LNCaP clone FGC (cell line): ENCODE measurements at regions not wholly inside any gene's neighbourhood (a gene's known extent, or its start where the extent isn't known, plus 50 kb on each side); places are given as distances from the start of the nearest gene placed in this dataset.
"Not testable (repeated sequence)": the region's sequence is repeated elsewhere in the genome, so short reads cannot be mapped to it uniquely, and the experiment has no call there.

ENCODE experiments used
- DNase-seq: peaks from one replicate; pipeline ENCODE4 v3.0.0-alpha.2; 2011; ENCODE audit warnings: low read depth
- H3K4me3 ChIP-seq: 2 replicates; pipeline ENCODE4 v1.5.1; 2011; ENCODE audit warnings: mild to moderate bottlenecking, low read depth, low read length, control low read depth
- CTCF ChIP-seq: IDR thresholded peaks from 2 replicates; pipeline ENCODE4 v1.5.1; 2012; ENCODE audit warnings: mild to moderate bottlenecking; ENCODE audit not compliant: control insufficient read depth, insufficient read depth; ENCODE audit errors: extremely low read depth

DNA sequence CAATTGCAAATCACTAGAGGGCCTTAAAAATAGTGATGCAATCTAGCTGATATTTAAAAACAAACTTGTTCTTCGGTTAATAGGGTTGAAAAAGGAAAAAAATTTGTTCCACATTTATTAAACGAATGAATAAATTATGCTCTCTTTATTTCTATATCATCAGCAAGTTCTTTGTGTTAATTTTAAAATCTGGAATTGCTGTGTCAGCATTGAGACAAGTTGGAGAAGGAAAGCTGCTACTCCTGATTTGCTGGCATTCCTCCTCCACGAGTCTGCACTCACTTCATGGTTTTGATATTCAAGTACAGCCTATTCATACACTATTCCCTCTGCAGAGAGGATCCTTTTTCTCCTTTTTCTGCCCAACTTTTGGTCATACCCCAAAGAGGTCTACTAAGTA is 117.6 kb downstream of the MRPL39 start:
- H3K4me3 ChIP-seq, result no peak overlapping the region
- DNase-seq, result no peak

DNA sequence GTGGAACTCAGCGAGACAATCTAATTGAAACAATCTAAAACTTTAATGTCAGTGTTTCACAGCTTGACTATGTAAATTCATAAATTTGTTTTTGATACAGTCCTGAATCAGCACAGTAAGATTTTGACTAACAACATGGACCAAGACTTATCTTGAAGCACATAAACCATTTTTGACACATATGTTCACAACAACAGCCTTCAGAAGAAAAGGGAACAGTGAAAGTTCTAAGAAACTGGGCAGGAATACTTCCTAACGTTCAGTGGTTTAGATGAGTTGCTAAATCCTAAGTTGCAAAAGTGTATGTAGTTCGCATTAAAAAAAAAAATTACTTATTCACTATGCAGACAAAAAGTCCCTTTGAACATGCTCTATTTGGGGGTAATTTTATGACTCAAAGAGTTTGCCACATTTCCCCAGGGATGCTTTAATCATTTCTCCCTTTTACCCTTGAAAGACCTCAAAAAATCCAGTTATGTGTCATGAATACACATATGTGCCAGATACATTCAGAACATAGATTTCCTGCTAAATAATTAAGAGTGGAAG is 120.2 kb downstream of the MRPL39 start:
- no peak for DNase-seq
- no peak overlapping the region for H3K4me3 ChIP-seq
- TF ChIP-seq CTCF, result no peak

More for the DNA sequence above, 117.6 kb downstream of the MRPL39 start:
- TF ChIP-seq CTCF, result no peak

DNA sequence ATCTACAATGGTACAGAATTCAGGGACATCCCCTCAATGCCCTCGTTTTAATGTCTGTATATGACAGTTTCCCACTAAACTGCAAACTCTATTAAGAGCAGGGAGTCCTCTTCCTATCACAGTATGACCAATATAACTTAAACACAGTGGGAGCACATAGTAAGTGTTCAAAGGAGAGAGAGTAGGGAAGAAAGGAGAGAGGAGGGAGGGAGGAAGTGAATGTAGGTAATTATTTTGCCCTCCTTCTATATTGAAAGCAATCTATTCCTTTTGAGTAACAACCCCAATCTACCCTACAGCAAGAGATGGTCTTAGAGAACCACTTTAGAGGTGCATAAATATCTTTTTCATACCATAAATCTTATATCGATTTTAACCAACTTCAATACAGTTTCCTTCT is 121.4 kb downstream of the MRPL39 start:
- no peak for DNase-seq
- H3K4me3 ChIP-seq, result no peak overlapping the region
- TF ChIP-seq CTCF, result no peak

DNA sequence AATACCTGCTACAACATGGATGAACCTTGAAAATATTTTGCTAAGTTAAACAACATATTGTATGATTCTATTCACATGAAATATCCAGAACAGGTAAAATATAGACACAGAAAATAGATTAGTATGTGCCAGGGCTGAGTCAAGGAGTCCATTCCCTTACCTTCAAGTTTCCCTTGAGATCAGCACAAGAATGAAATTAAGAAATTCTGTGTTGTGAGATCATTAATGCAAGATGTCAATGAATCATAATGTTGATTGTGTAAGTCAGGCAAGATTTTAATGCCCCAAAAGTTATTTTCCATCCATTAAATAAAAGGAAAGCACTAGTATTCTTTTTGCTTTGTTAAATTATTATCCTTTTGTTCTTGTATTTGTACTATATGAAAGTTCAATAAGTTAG is 139.4 kb downstream of the MRPL39 start:
- no peak overlapping the region for H3K4me3 ChIP-seq
- TF ChIP-seq CTCF, result no peak
- no peak for DNase-seq

- H3K4me3 ChIP-seq, DNase-seq: not testable (repeated sequence)
These were observed 140.2 kb downstream of the MRPL39 start for GRCh38 chr21:25467071-25467470.

DNA sequence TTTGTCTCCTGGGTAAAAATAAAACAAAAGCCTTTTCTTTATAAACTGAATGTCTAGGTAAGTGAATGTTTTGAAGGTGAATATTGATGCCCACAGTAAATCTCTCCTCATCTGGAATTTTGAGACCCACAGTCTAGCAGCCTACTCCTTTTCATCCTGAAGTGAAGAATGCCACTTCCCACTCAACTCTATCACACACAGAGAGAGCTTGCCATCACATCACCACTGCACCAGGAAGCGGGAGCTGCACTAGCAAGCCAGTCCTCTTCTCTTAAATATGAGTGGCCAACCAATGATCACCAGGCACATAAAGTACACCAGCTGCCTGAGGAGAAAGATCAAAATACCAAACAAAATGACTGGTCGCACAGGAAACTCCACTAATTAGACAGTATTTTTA is 140.8 kb downstream of the MRPL39 start:
- TF ChIP-seq CTCF, result no peak
- H3K4me3 ChIP-seq, result no peak overlapping the region
- DNase-seq, result no peak

GRCh38 chr21:25465263-25465662 is 142.0 kb downstream of the MRPL39 start:
- no peak for DNase-seq
- no peak overlapping the region for H3K4me3 ChIP-seq
- no peak for TF ChIP-seq CTCF
